AML-193 (cell line): ENCODE measurements at regions not wholly inside any gene's neighbourhood (a gene's known extent, or its start where the extent isn't known, plus 50 kb on each side); places are given as distances from the start of the nearest gene placed in this dataset.
"Not testable (repeated sequence)": the region's sequence is repeated elsewhere in the genome, so short reads cannot be mapped to it uniquely, and the experiment has no call there.

Source experiments
- DNase-seq, 2 experiments: peaks; one replicate each; lab custom pipeline; 2025; lab: John Stamatoyannopoulos, UW

DNA sequence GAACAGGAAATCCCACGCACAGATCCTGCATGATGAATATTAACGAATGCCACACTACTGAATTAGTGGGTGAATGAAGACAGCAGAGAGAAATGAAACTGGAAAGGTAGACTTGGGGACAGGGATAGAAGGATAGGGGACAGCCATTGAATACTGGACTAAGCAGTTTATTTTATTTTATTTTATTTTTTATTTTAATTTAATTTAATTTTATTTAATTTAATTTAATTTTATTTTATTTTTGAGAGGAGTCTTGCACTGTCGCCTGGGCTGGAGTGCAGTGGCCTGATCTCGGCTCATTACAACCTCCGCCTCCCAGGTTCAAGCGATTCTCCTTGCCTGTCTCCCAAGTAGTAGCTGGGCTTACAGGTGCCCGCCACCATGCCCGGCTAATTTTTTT lies 385.2 kb downstream of the GPAT3 start:
- no peak for DNase-seq

DNA sequence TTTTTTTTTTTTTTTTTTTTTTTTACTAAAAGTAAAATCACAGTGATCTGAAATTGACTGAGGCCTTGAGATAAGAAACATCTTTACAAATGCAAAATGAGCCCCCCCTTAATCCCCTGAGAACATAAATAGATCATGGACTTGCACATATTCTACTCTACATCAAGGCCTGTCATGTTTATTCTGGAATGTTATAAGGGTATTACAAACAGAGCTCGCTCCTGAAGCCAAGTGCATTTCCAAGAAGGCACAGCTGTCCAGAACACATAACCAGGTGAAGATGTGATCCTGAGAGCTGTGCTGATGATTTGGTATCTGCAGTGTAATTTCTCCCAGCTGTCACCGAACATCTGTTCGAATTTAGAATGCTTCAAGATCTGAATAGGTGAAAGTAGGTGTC lies 384.5 kb downstream of the GPAT3 start:
- no peak for DNase-seq

DNA sequence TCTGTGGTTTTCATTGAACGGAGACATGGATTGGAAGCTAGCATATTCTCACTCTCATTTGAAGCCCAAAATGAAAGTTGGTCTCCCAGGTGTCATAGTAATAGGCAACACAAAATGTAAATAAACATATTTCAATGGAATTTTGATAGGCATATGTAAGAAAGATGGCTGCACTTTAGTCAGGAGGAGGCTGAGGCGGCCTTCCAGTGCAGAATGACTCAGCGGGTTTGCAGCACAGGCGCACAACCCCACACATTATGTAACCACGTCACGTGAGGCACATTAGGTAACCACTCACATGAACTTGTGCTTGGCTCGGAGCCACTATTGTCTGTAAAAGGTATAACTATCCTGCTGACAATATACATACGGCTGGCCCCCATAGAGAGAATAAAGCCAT lies 381.7 kb downstream of the GPAT3 start:
- no peak for DNase-seq

DNA sequence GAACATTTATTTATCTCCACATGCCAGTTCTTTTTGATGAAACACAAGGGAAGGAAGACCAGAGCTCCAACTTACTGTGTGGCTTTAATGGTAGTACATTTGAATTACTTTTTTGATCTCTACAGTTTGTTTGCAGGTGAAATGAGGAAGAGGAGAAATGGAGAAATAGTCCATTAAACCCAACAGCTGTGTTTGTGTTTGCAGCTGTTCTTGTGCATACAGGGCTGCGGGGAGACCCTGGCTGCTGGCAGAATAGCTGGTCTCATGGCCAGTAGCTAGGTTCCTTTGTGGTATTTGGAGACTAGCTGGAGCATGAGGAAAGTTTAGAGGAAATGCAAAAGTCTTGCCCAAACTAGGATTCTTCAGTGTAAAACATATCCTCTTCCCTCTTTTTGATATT lies 374.8 kb downstream of the GPAT3 start:
- DNase-seq: no peak

- no peak for DNase-seq
These were observed 370.7 kb downstream of the GPAT3 start for GRCh38 chr4:83906561-83906960.

- no peak for DNase-seq
These were observed 370.0 kb downstream of the GPAT3 start for GRCh38 chr4:83905952-83906351.

GRCh38 chr4:83903740-83904139 lies 367.8 kb downstream of the GPAT3 start:
- not testable (repeated sequence) for DNase-seq

GRCh38 chr4:83894831-83895230 lies 358.9 kb downstream of the GPAT3 start:
- no peak for DNase-seq

- DNase-seq: no peak
These were observed 354.9 kb downstream of the GPAT3 start for GRCh38 chr4:83890816-83891215.

GRCh38 chr4:83890231-83890630 lies 354.3 kb downstream of the GPAT3 start:
- no peak for DNase-seq

DNA sequence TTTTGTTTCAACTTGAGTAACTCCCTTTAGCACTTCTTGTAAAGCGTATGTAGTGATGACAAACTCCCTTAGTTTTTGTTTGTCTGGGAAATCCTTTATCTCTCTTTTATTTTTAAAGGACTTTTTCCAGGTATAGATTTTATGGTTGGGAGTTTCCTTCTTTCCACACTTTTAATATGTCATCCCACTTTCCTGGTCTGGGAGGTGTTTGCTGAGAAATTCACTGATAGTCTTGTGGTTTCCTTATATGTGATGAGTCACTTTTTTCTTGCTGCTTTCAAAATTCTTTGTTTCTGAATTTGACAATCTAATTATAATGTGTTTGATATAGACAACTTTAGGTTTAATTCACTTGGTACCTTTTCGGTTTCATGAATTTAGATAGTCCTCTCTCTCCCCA lies 353.9 kb downstream of the GPAT3 start:
- no peak for DNase-seq

- DNase-seq: no peak
These were observed 349.6 kb downstream of the GPAT3 start for GRCh38 chr4:83885256-83886182.

DNA sequence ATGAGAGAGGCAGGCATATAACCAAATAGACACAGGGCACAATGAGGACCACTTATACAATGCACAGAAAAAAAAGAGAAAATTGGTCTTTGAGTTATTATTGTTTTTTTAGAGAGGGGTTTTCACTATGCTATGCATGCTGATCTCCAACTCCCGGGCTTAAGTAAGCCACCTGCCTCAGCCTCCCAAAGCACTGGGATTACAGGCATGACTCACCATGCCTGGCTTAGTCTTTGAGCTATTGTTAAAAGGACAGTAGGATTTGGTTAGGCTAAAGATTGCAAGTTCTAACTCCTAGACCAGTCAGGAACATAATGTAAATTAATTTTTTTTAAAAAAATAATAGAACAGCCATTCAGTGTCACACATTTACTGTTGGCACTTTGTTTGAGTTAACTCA lies 340.1 kb downstream of the GPAT3 start:
- no peak for DNase-seq

DNA sequence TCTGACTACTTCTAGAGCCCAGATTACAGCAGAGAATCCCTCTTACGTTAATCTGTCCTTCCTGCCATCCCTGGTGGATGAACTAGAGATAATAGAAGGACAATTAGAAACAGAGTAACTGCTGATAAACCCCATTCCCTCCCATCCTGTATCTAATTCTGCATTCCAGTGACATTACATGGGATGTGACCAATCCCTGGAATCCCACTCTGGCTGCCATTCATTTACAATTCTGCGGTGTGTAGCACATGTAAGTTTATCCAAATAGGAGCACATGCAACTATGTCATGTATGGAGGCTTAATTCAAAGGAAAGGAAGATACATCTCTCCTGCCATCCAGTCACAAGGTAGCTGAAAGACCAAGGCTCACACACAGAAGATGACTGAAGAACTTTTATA lies 339.5 kb downstream of the GPAT3 start:
- no peak for DNase-seq

DNA sequence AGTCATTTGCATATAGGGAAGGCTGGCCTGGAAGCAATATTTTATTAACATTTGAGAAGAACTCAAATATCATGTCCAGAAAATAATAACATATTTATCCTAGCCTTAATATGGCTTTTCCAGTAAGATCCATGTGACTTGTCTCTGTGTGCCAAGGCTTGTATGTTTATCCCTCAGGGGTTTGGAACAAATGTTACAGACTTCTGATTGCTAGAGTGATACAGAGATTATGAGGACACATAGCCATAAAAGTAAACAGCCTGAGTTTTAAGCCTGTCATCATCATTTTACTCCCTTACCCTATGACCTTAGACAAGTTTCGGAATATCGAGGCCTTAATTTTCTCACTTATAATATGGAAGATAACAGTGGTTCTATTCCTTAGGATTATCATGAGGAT lies 338.1 kb downstream of the GPAT3 start:
- DNase-seq: no peak

DNA sequence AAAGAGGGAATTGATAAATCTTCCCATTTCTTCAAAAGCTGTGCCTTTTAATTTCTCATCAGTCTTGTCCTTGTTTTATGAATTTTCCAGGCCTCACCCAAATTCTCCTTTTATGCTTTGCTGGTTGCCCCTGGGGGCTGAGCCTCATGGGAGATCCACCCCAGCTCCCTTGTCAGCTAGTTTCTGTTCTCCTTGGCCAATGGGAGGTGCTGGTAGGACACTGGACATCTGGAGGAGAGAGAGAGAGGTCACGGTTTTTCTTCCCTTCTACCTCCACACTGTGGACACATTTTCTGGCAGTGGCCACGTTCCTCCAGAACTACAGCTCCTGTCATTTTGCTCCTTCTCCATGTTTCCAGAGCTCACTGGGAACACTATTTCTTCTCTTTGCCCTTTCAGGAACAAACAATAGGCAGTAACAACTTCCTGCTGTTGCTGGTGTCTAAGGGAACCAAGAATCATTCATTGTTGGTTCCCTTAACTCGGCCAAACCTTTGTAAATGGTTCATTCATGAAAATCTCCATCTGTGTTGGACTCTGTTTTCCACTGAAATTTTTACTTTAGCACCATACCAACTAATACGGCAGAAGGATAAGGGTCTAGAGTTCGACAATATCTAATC lies 334.5 kb downstream of the GPAT3 start:
- no peak for DNase-seq

DNA sequence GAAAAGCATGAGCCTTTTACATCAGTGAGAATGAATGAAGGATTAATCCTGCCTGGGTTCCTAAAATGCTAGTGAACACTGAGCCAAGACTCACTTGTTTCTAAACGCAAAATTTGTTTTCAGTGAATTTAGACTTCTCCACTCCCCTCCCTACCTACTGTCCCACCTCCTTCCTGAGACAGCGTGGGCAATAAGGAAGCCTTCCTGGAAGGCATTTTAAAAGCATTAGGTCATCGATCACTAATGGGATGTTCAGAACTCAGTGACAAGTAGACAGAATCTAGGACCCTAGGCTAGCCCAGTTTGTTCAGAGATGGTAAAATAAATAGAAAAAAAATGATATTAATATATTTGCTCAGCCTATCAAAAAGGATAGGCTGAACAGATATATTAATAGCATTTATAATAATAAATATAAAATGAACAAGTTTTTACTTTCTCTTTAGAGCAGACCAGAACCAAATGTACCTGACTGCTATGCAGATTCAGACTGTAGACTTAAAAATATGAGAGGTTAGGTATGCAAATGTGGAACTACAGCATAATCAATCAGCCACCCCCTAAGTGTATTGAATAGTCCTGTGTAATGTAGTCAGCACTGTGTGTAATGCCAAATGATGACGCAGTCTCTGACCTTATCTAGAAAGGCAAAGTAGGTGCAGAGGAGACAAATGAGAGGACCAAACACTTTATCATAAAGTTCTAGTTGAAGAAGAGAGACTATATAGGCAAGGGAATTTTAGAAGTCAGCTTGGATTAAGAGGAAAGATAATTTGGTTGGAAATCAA lies 331.1 kb downstream of the GPAT3 start:
- no peak for DNase-seq

GRCh38 chr4:83865417-83866150 lies 329.7 kb downstream of the GPAT3 start:
- DNase-seq: no peak

GRCh38 chr4:83864097-83864817 lies 328.3 kb downstream of the GPAT3 start:
- no peak for DNase-seq

DNA sequence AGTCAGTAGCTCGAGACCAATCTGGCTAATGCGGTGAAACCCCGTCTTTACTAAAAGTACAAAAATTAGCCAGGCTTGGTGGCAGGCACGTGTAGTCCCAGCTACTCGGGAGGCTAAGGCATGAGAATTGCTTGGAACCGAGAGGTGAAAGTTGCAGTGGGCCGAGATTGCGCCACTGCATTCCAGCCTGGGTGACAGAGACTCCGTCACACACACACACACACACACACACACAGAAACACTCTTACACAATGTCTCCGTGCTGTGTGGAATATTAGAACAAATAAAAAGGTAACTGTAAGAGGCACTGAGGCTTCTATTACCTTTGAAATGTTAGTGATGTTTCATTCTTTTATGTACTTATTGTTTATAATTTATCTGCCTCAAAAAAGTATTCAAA lies 326.6 kb downstream of the GPAT3 start:
- no peak for DNase-seq

GRCh38 chr4:83860200-83860599 lies 324.3 kb downstream of the GPAT3 start:
- no peak for DNase-seq
